Tibial nerve (tissue), 4 donors: ENCODE measurements at regions not wholly inside any gene's neighbourhood (a gene's known extent, or its start where the extent isn't known, plus 50 kb on each side); places are given as distances from the start of the nearest gene placed in this dataset.

Source experiments
- EP300 ChIP-seq, 2 donors: sonication (generic); formaldehyde crosslinking; IDR thresholded peaks; one replicate each; pipeline ENCODE4 v1.6.1; 2017; ENCODE audit warnings: antibody characterized with exemption in 2 of 2, mild to moderate bottlenecking in 1 of 2
- POLR2A ChIP-seq, 2 donors: fragments of 450-650 bp; IDR thresholded peaks; one replicate each; pipeline ENCODE4 v1.6.1; 2017; ENCODE audit warnings: antibody characterized with exemption in 2 of 2, mild to moderate bottlenecking in 2 of 2, moderate library complexity in 2 of 2
- TF ChIP-seq, protein P1 (sequence below), 5 experiments: fragments of 200-600 bp in 3 of 5; fragments of 450-650 bp in 2 of 5; sonication (generic) in 3 of 5; IDR thresholded peaks; one replicate each; pipeline ENCODE4 v1.5.1; 2016 to 2019; ENCODE audit warnings: antibody characterized with exemption in 5 of 5, mild to moderate bottlenecking in 3 of 5, moderate library complexity in 2 of 5

DNA sequence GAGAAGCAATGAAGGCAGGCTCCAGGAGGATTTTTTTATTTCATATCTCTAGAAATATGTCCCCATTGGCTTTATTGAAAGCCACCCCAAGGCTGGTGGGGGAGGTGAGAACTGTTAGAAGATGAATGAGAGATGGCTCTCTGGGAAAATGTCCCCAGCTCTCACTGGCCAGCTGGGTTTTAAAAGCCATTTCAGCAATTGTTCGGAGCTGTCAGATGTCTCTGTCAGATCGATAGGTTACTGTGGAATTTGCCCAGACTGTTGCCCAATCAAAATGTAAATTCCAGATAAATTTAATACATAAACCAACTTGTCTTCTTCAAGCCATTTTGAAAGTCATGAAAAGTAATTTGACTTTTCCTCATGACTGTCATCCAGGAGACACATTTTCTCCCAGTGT, 67.0 kb upstream of the BRINP1 start:
- TF ChIP-seq, protein P1, sequence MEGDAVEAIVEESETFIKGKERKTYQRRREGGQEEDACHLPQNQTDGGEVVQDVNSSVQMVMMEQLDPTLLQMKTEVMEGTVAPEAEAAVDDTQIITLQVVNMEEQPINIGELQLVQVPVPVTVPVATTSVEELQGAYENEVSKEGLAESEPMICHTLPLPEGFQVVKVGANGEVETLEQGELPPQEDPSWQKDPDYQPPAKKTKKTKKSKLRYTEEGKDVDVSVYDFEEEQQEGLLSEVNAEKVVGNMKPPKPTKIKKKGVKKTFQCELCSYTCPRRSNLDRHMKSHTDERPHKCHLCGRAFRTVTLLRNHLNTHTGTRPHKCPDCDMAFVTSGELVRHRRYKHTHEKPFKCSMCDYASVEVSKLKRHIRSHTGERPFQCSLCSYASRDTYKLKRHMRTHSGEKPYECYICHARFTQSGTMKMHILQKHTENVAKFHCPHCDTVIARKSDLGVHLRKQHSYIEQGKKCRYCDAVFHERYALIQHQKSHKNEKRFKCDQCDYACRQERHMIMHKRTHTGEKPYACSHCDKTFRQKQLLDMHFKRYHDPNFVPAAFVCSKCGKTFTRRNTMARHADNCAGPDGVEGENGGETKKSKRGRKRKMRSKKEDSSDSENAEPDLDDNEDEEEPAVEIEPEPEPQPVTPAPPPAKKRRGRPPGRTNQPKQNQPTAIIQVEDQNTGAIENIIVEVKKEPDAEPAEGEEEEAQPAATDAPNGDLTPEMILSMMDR (IDR thresholded peaks at IDR 0.05): no peak
- TF ChIP-seq POLR2A (IDR thresholded peaks at IDR 0.05) (no peak), EP300 (IDR thresholded peaks at IDR 0.05) (no peak)
